Vagina (tissue), 2 donors: ENCODE measurements at regions not wholly inside any gene's neighbourhood (a gene's known extent, or its start where the extent isn't known, plus 50 kb on each side); places are given as distances from the start of the nearest gene placed in this dataset.

Experiments used
- POLR2A ChIP-seq, 2 donors: fragments of 450-650 bp; IDR thresholded peaks; one replicate each; pipeline ENCODE4 v1.6.1; 2017; ENCODE audit warnings: antibody characterized with exemption in 2 of 2, mild to moderate bottlenecking in 2 of 2, moderate library complexity in 2 of 2
- TF ChIP-seq, protein P1 (sequence below), 3 experiments: fragments of 450-650 bp in 2 of 3; fragments of 200-600 bp in 1 of 3; sonication (generic) in 1 of 3; IDR thresholded peaks; one replicate each; pipeline ENCODE4 v1.5.1; 2017 to 2019; ENCODE audit warnings: antibody characterized with exemption in 3 of 3, mild to moderate bottlenecking in 2 of 3, moderate library complexity in 2 of 3

GRCh38 chr5:57695179-57695578 lies 212.6 kb upstream of the ACTBL2 start:
- TF ChIP-seq, protein P1, sequence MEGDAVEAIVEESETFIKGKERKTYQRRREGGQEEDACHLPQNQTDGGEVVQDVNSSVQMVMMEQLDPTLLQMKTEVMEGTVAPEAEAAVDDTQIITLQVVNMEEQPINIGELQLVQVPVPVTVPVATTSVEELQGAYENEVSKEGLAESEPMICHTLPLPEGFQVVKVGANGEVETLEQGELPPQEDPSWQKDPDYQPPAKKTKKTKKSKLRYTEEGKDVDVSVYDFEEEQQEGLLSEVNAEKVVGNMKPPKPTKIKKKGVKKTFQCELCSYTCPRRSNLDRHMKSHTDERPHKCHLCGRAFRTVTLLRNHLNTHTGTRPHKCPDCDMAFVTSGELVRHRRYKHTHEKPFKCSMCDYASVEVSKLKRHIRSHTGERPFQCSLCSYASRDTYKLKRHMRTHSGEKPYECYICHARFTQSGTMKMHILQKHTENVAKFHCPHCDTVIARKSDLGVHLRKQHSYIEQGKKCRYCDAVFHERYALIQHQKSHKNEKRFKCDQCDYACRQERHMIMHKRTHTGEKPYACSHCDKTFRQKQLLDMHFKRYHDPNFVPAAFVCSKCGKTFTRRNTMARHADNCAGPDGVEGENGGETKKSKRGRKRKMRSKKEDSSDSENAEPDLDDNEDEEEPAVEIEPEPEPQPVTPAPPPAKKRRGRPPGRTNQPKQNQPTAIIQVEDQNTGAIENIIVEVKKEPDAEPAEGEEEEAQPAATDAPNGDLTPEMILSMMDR (IDR thresholded peaks at IDR 0.05): no peak
- TF ChIP-seq POLR2A (IDR thresholded peaks at IDR 0.05): no peak
